Bronchial epithelial cell (primary cell): ENCODE measurements at regions not wholly inside any gene's neighbourhood (a gene's known extent, or its start where the extent isn't known, plus 50 kb on each side); places are given as distances from the start of the nearest gene placed in this dataset.
"Not testable (repeated sequence)": the region's sequence is repeated elsewhere in the genome, so short reads cannot be mapped to it uniquely, and the experiment has no call there.

Source experiments
- DNase-seq: peaks from one replicate; pipeline ENCODE4 v3.0.0-alpha.2; 2010; ENCODE audit warnings: low read depth
- FAIRE-seq: peaks from 2 replicates; lab custom pipeline; 2011; peaks lifted over from hg19 to GRCh38; lab: Jason Lieb, UNC
- H3K27me3 ChIP-seq: 2 replicates; pipeline ENCODE4 v1.5.1; 2011; ENCODE audit warnings: low read length; ENCODE audit not compliant: control insufficient read depth, insufficient read depth
- H3K36me3 ChIP-seq: 2 replicates; pipeline ENCODE4 v1.5.1; 2011; ENCODE audit warnings: low read length; ENCODE audit not compliant: control insufficient read depth, insufficient read depth
- H3K4me3 ChIP-seq: 2 replicates; pipeline ENCODE4 v1.5.1; 2011; ENCODE audit warnings: mild to moderate bottlenecking, low read depth, low read length, control low read depth
- TF ChIP-seq, protein P1 (sequence below): IDR thresholded peaks from 2 replicates; pipeline ENCODE4 v1.5.1; 2011; ENCODE audit warnings: mild to moderate bottlenecking, moderate library complexity, low read length, control low read depth, inconsistent platforms; ENCODE audit not compliant: insufficient read depth, severe bottlenecking

DNA sequence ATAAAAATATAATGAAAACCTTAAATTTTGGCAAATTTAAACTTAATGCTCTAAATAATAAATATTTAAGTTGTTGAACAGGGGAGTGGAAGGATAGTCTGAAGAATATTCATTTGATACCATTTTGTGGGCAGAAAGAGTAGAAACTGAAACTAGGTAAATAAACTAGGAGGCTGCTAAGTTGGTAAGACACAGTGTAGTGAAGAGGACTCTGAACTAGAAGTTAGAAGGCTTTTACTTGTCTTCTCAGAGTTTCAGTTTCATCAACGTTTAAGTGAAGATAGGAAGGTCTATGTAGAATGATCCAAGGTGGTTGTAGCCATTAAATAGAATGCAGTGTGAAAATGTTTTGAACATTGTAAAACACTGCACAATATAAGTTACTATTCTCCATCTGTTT, 516.9 kb downstream of the AMY1C start:
- no peak overlapping the region for H3K4me3 ChIP-seq
- FAIRE-seq (no peak), DNase-seq (no peak)
- TF ChIP-seq, protein P1, sequence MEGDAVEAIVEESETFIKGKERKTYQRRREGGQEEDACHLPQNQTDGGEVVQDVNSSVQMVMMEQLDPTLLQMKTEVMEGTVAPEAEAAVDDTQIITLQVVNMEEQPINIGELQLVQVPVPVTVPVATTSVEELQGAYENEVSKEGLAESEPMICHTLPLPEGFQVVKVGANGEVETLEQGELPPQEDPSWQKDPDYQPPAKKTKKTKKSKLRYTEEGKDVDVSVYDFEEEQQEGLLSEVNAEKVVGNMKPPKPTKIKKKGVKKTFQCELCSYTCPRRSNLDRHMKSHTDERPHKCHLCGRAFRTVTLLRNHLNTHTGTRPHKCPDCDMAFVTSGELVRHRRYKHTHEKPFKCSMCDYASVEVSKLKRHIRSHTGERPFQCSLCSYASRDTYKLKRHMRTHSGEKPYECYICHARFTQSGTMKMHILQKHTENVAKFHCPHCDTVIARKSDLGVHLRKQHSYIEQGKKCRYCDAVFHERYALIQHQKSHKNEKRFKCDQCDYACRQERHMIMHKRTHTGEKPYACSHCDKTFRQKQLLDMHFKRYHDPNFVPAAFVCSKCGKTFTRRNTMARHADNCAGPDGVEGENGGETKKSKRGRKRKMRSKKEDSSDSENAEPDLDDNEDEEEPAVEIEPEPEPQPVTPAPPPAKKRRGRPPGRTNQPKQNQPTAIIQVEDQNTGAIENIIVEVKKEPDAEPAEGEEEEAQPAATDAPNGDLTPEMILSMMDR: no peak
- H3K36me3 ChIP-seq: no peaks in the 10 kb centered on the region
- H3K27me3 ChIP-seq: no peaks in the 10 kb centered on the region

DNA sequence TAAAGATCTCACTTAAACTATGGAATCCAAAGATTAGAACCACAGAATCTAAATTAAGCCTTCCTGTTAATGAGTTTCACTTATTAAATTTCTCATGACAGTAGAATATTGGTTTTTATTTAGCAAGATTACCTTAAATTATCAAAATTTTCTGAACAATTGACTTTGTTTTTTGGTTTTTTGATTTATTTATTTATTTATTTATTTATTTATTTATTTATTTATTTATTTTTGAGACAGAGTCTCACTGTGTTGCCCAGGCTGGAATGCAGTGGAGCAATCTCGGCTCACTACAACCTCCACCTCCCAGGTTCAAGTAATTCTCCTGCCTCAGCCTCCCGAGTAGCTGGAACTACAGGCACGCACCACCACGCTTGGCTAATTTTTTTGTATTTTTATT, 538.6 kb downstream of the AMY1C start:
- FAIRE-seq, H3K4me3 ChIP-seq, DNase-seq, H3K36me3 ChIP-seq, H3K27me3 ChIP-seq: not testable (repeated sequence)

- no peaks in the 10 kb centered on the region for H3K27me3 ChIP-seq
- FAIRE-seq: no peak
These were observed 541.5 kb downstream of the AMY1C start for GRCh38 chr1:104291156-104291555.

GRCh38 chr1:104294259-104294658, 544.6 kb downstream of the AMY1C start:
- Histone ChIP-seq H3K36me3 (no peaks in the 10 kb centered on the region), H3K27me3 (no peaks in the 10 kb centered on the region), H3K4me3 (no peak overlapping the region)
- FAIRE-seq: no peak
- TF ChIP-seq, protein P1: no peak
- DNase-seq: no peak

More at GRCh38 chr1:104291156-104291555, 541.5 kb downstream of the AMY1C start:
- TF ChIP-seq, protein P1: no peak
- H3K36me3 ChIP-seq: no peaks in the 10 kb centered on the region
- DNase-seq: no peak
- no peak overlapping the region for H3K4me3 ChIP-seq

DNA sequence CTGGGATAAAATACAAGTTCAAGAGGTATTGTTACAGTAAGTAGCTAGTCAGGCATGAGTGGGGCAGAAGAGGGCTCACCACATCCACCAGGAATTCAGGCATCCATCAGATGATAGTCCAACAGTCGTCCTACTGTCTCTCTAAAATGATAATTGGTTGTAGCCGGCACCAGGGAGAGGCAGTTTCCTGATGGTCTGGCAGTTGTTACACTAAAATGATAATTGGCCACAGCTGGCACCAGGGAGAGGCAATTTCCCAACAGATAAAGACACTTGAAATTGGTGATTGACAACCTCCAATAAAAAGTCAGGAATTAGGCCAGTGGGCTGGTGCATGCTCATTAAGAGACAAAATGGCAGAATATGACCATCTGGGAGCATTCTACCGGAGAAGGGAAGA, 545.8 kb downstream of the AMY1C start:
- H3K4me3 ChIP-seq: no peak overlapping the region
- TF ChIP-seq, protein P1: no peak
- no peaks in the 10 kb centered on the region for H3K36me3 ChIP-seq
- DNase-seq (no peak), FAIRE-seq (no peak)
- no peaks in the 10 kb centered on the region for H3K27me3 ChIP-seq

DNA sequence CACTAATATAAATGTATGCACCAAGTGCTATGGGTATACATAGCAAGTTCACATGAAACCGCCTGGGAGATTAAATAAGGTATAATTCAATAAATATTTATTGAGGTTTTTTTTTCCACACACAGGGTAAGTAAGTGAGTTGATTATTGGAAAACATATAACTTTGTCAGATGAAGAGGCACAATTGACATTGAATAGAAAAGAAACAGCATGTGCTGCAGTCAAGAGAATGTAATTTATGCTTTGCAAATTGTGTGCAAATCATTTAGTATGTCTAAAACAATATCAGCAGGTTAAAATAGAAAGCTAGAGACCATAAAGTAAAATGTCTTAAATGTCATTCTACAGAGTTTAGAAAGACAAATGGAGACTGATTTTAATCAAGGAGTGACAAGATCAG, 560.0 kb downstream of the AMY1C start:
- DNase-seq: no peak
- no peaks in the 10 kb centered on the region for H3K36me3 ChIP-seq
- no peak for FAIRE-seq
- H3K4me3 ChIP-seq: no peak overlapping the region
- TF ChIP-seq, protein P1: no peak
- no peaks in the 10 kb centered on the region for H3K27me3 ChIP-seq
